Lower lobe of right lung (tissue), 2 donors: ENCODE measurements at regions not wholly inside any gene's neighbourhood (a gene's known extent, or its start where the extent isn't known, plus 50 kb on each side); places are given as distances from the start of the nearest gene placed in this dataset.
A peak's percentile ranks its signal among the peaks of the same experiment; 100 is the strongest.

Source experiments
- ATAC-seq, 2 donors: fragments of 200-7000 bp; cut with Tn5 transposase; one replicate each; pipeline ENCODE4 v1.9.1; 2020 to 2022; ENCODE audit warnings: mild to moderate bottlenecking in 2 of 2, moderate library complexity in 2 of 2
- DNase-seq: peaks from one replicate; pipeline ENCODE4 v3.0.0-alpha.2; 2020
- H3K27ac ChIP-seq: fragments of 200-600 bp; one replicate; pipeline ENCODE4 v1.8.0; 2022
- H3K27me3 ChIP-seq: fragments of 200-600 bp; one replicate; pipeline ENCODE4 v1.8.0; 2022; ENCODE audit warnings: low read depth
- H3K36me3 ChIP-seq: fragments of 200-600 bp; one replicate; pipeline ENCODE4 v1.8.0; 2022; ENCODE audit warnings: mild to moderate bottlenecking
- H3K4me1 ChIP-seq: fragments of 200-600 bp; one replicate; pipeline ENCODE4 v1.8.0; 2022
- H3K4me3 ChIP-seq: fragments of 200-600 bp; one replicate; pipeline ENCODE4 v1.8.0; 2022; ENCODE audit warnings: mild to moderate bottlenecking
- H3K9me3 ChIP-seq: fragments of 200-600 bp; one replicate; pipeline ENCODE4 v1.8.0; 2022
- intact Hi-C: fragments of 100-400 bp; cut with DNase I; formaldehyde crosslinking; loops from one replicate; pipeline ENCODE4 v1.11.0; 2022
- TF ChIP-seq, protein P1 (sequence below): fragments of 200-600 bp; IDR thresholded peaks from one replicate; pipeline ENCODE4 v1.8.0; 2022; ENCODE audit warnings: antibody characterized with exemption, mild to moderate bottlenecking
- donor health status: DM: no; HTN: yes; CAD: no; lungs with severe emphysema.

DNA sequence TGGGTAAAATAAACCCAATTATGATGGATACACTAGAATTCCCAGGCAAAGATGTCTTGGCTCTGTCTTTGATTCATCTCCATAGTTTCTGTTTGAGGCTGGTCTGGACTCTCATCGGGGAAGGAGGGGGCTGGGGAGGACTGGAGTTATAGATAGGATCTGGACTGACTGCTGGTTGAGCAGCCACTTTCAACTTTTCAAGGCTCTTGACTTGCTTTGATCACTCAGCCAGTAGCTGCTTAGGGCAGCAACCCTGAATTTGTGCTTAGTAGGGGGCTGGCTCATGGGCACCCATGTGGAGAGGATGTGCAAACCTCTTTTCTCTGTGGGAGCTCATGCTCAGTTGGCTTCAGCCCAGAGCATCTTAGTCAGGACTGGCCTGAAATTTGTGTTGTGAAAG lies 114.0 kb upstream of the NEDD9 start:
- ATAC-seq (no peak), DNase-seq (no peak)
- Histone ChIP-seq H3K27ac (no peak overlapping the region), H3K4me3 (no peak overlapping the region), H3K36me3 (no peaks in the 10 kb centered on the region), H3K9me3 (no peaks in the 10 kb centered on the region), H3K4me1 (peaks cover 9% of the 10 kb centered on the region), H3K27me3 (no peaks in the 10 kb centered on the region)
- intact Hi-C loops = no loop called here
- TF ChIP-seq, protein P1, sequence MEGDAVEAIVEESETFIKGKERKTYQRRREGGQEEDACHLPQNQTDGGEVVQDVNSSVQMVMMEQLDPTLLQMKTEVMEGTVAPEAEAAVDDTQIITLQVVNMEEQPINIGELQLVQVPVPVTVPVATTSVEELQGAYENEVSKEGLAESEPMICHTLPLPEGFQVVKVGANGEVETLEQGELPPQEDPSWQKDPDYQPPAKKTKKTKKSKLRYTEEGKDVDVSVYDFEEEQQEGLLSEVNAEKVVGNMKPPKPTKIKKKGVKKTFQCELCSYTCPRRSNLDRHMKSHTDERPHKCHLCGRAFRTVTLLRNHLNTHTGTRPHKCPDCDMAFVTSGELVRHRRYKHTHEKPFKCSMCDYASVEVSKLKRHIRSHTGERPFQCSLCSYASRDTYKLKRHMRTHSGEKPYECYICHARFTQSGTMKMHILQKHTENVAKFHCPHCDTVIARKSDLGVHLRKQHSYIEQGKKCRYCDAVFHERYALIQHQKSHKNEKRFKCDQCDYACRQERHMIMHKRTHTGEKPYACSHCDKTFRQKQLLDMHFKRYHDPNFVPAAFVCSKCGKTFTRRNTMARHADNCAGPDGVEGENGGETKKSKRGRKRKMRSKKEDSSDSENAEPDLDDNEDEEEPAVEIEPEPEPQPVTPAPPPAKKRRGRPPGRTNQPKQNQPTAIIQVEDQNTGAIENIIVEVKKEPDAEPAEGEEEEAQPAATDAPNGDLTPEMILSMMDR = no peak

DNA sequence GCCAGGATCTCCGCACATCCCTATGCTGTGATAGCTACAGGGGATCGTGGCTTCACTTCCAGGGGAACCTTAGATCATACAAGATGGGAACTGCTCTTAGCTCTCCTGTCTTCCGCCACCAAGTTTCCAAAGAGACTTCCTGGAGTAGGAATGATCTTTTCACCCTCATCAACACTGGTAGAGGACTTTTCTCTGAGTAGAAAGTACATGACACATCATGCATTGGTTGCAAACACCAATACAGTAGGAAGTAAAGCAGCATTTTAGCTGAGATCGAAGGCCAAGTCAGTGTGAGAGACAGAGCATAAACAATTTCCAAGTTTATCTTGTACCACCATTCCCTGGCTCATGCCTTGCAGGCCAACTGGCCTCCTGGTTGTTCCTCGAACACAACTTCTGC lies 113.1 kb upstream of the NEDD9 start:
- TF ChIP-seq, protein P1 = no peak
- Histone ChIP-seq H3K36me3 (no peaks in the 10 kb centered on the region), H3K9me3 (no peaks in the 10 kb centered on the region), H3K4me3 (no peak overlapping the region), H3K27ac (no peak overlapping the region), H3K27me3 (no peaks in the 10 kb centered on the region), H3K4me1 (peaks cover 7% of the 10 kb centered on the region)
- ATAC-seq (no peak), DNase-seq (no peak)
- intact Hi-C loops = no loop called here

DNA sequence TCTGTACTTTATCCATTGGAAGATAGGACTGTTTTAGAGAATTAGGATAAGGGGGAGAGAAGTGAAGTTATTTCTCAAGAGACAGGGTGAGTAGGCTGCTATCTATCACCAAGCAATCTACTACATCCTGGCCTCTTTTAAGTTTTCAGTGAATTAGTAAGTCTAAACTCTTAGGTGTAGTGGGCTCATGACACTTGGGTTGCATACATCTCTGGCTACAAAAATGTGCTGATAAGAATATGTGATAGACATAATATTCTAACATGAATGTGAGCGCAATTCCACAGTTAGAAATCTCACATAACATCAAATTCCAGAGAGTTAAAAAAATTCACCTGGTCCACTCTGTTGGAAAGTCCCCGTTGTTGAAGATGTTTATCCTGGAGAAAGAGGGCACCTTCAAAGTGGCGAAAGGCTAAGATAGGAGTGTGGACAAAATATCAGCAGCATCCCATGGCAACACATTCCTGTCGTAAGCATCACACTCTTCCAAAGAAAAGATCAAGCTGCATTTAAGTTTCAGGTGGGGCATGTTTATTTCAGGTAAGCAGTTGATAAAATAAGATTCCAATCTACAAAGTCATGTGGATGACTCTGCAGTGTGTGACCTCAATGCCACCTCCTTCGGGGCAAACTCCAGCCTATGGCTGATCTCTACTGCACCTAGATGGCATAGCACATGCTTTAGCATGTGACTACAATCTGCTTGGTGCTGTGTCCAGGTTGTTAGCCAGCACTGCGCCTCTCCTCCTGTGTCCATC lies 111.7 kb upstream of the NEDD9 start:
- Histone ChIP-seq H3K4me1 (no peaks in the 10 kb centered on the region), H3K27ac (peak overlapping the region; percentile 34), H3K9me3 (no peaks in the 10 kb centered on the region), H3K4me3 (no peak overlapping the region), H3K27me3 (no peaks in the 10 kb centered on the region), H3K36me3 (no peaks in the 10 kb centered on the region)
- TF ChIP-seq, protein P1 = no peak
- intact Hi-C loops = no loop called here
- ATAC-seq (peak; percentile 93 to 95), DNase-seq (no peak)

DNA sequence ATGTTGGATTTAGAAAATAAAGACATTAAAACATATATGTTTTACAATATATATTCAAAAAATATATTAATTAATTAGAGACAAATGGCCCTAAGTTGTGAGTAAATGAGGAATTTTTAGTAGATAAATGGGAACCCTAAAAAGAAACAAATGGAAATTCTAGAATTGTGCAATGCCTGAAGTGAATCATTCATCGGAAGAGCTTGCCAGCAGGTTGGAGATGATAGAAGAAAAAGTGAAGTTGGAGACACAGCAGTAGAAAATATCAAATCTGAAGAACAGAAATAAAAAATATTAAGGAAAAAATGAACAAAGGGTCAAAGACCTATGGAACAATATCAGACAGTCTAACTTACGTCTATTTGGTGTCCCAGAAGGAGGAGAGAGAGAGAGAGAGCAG lies 109.4 kb upstream of the NEDD9 start:
- H3K27ac ChIP-seq = no peak overlapping the region
- H3K4me3 ChIP-seq = no peak overlapping the region
- ATAC-seq = no peak
- H3K36me3 ChIP-seq = no peaks in the 10 kb centered on the region
- H3K4me1 ChIP-seq = no peaks in the 10 kb centered on the region
- intact Hi-C loops = no loop called here
- no peaks in the 10 kb centered on the region for H3K27me3 ChIP-seq
- no peaks in the 10 kb centered on the region for H3K9me3 ChIP-seq
- DNase-seq = no peak
- TF ChIP-seq, protein P1 = no peak

DNA sequence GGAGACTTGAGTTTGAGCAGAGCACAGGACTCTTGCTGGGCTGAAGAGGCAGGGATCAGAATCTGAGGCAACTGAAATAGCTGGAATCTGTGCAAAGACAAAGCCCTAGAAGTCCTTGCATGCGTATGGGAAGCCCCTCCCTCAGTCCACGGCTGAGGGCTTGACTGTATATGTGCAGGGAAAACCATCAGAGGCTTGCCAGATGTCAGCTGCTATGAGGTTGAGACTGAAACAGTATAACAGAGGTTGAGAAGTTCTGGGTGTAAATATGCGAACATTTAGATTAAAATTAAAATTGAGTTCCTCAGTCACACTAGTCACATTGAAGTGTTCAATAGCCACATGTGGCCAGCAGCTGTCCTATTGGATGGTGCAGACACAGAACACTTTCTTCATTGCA lies 108.8 kb upstream of the NEDD9 start:
- ATAC-seq (no peak), DNase-seq (no peak)
- H3K27ac ChIP-seq = no peak overlapping the region
- no peaks in the 10 kb centered on the region for H3K9me3 ChIP-seq
- no peak overlapping the region for H3K4me3 ChIP-seq
- no peaks in the 10 kb centered on the region for H3K4me1 ChIP-seq
- intact Hi-C loops = no loop called here
- TF ChIP-seq, protein P1 = no peak
- no peaks in the 10 kb centered on the region for H3K27me3 ChIP-seq
- H3K36me3 ChIP-seq = no peaks in the 10 kb centered on the region
